ENCODE measurements at regions not wholly inside any gene's neighbourhood (a gene's known extent, or its start where the extent isn't known, plus 50 kb on each side); places are given as distances from the start of the nearest gene placed in this dataset.

DNA sequence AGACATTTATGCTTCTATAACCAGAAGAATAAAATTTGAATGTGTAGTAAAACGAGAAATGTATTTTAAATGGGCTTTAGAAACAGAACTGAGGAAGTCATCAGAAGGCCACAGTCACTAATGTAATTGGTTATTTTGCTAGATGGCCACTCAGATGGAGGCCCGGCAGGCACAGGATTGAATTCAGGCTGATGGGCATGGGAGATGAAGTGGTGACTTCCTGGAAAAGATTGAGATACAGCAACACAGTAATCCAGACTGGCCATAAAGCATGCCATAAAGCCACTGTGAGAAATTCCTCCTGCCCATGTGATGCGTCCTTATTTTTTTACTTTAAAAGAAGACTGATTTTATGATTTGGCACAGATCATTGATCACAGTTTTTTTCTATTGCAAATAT is 297.7 kb downstream of the ICOS start:
- no peak for DNase-seq (ENCODE audit: low spot score in 2 of 2)
- TF ChIP-seq POLR2A (IDR thresholded peaks at IDR 0.05) (no peak), CTCF (IDR thresholded peaks at IDR 0.05) (no peak)
- WGBS, 2 donors, result 78 to 82% methylated on average over 3 of the region's 3 CpGs
- intact Hi-C loops (cut with DNase I; ENCODE audit: low total_unique reads), result no loop called here
- H3K4me3 ChIP-seq (ENCODE audit: low read depth, poor library complexity, severe bottlenecking), result no peak overlapping the region

- no peak for DNase-seq (ENCODE audit: low spot score in 2 of 2)
- 69 to 74% methylated on average over 4 of the region's 4 CpGs for WGBS, 2 donors
- TF ChIP-seq CTCF (IDR thresholded peaks at IDR 0.05) (no peak), POLR2A (IDR thresholded peaks at IDR 0.05) (no peak)
These were observed 298.3 kb downstream of the ICOS start for GRCh38 chr2:204234879-204235278.

DNA sequence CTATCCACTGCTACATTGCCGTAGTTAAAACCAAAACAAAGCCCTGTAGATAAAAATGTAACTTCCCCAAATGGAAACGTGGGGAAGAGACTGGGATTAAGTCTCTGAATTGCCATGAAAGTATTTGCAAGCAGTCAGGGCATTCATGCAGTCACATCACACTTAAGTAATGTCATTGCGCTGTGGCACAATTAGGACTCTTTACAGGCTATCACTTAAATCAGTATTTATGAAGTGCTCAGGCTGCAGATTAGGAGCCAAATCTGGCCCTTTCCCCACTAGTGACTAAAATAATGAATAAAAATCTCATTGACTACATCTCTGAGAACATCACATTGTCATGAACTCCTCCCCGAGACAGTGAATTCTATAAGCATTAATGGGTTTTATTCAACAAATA is 300.9 kb downstream of the ICOS start:
- intact Hi-C loops (cut with DNase I; ENCODE audit: low total_unique reads), result no loop called here
- 84 to 90% methylated on average over 4 of the region's 4 CpGs for WGBS, 2 donors
- DNase-seq (ENCODE audit: low spot score in 2 of 2), result no peak
- TF ChIP-seq POLR2A (IDR thresholded peaks at IDR 0.05), result no peak
- no peak for TF ChIP-seq CTCF (IDR thresholded peaks at IDR 0.05)
- no peak overlapping the region for H3K4me3 ChIP-seq (ENCODE audit: low read depth, poor library complexity, severe bottlenecking)

More at GRCh38 chr2:204234879-204235278, 298.3 kb downstream of the ICOS start:
- intact Hi-C loops (cut with DNase I; ENCODE audit: low total_unique reads), result no loop called here
- no peak overlapping the region for H3K4me3 ChIP-seq (ENCODE audit: low read depth, poor library complexity, severe bottlenecking)

- no peak for TF ChIP-seq POLR2A (IDR thresholded peaks at IDR 0.05)
- TF ChIP-seq CTCF (IDR thresholded peaks at IDR 0.05), result no peak
- no peak overlapping the region for H3K4me3 ChIP-seq (ENCODE audit: low read depth, poor library complexity, severe bottlenecking)
- DNase-seq (ENCODE audit: low spot score in 2 of 2), result no peak
- intact Hi-C loops (cut with DNase I; ENCODE audit: low total_unique reads), result no loop called here
- 65 to 82% methylated on average over 7 of the region's 7 CpGs for WGBS, 2 donors
These were observed 303.0 kb downstream of the ICOS start for GRCh38 chr2:204239411-204240165.

DNA sequence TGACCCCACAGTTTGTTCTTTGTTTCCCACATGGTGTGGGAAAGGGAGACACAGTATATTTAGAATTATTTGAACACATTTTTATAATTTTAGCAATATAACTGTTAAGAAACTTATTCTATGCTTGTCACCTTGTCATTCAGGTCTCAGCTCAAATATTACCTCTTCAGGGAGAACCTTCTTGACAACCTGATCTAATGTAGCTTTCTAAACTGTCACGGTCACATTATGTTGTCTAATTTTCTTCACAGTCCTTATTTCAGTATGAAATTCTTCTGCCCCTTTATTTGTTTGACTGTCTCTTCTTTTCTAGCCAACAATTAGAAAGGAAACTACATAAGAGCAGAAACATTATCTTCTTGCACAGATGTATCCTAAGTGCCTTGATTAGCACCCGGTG is 304.3 kb upstream of the PARD3B start:
- DNase-seq (ENCODE audit: low spot score in 2 of 2), result no peak
- 87 to 91% methylated on average over 2 of the region's 2 CpGs for WGBS, 2 donors
- TF ChIP-seq CTCF (IDR thresholded peaks at IDR 0.05) (no peak), POLR2A (IDR thresholded peaks at IDR 0.05) (no peak)
- no peak overlapping the region for H3K4me3 ChIP-seq (ENCODE audit: low read depth, poor library complexity, severe bottlenecking)
- intact Hi-C loops (cut with DNase I; ENCODE audit: low total_unique reads), result no loop called here

DNA sequence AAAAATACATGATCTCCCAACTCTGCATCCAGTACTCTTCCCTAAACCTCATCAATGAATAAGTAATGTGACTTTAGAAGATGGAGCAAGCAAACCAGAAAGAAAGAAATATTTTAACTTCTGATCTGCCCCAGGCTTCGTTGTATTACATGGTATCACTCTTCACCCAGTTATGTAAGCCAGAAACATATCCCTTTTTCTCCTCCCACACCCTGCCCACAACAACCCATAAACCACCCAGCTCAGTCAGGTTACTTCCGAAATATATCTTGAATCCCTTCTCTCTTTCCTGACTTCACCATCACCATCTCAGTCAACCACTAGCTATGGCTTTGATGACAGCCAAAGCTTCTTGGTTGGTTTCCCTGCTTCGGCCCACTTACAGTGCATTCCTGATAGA is 295.8 kb upstream of the PARD3B start:
- no peak overlapping the region for H3K4me3 ChIP-seq (ENCODE audit: low read depth, poor library complexity, severe bottlenecking)
- no peak for TF ChIP-seq POLR2A (IDR thresholded peaks at IDR 0.05)
- no peak for TF ChIP-seq CTCF (IDR thresholded peaks at IDR 0.05)
- DNase-seq (ENCODE audit: low spot score in 2 of 2), result no peak
- WGBS, 2 donors, result 84 to 98% methylated on average over 3 of the region's 3 CpGs
- intact Hi-C loops (cut with DNase I; ENCODE audit: low total_unique reads), result no loop called here

Measured in lower leg skin (tissue), 4 donors.